Endometrial microvascular endothelial cells (primary cell): ENCODE measurements at regions not wholly inside any gene's neighbourhood (a gene's known extent, or its start where the extent isn't known, plus 50 kb on each side); places are given as distances from the start of the nearest gene placed in this dataset.
"Not testable (repeated sequence)": the region's sequence is repeated elsewhere in the genome, so short reads cannot be mapped to it uniquely, and the experiment has no call there.

Experiments used
- in situ Hi-C: cut with HindIII; loops from 2 replicates; pipeline ENCODE4 v1.10.0; 2017; ENCODE audit warnings: low sequenced_read_pairs, low pct_unique_long_range_greater_than_20kb; ENCODE audit errors: inconsistent ontology term

DNA sequence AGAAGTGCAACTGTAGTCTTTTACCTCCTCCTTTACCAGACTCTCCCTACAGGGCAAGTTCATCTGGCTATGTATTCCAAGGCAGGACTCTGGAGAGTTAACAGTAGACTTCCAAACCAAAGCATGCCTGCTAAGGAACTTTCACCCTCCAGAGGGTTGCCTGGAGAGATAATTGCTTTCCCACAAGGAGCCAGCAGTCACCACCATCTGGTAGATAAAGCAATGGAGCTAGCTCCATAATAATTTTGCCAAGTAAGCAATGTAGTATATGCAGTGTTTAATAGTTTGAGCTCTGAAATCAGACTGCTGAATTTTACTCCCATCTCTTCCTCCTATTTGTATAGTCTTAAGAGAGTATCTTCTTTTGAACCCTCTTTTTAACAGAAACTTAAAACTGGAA, 566.8 kb upstream of the PTGER4 start:
- in situ Hi-C loops: no loop called here

GRCh38 chr5:40111036-40111435, 568.7 kb upstream of the PTGER4 start:
- in situ Hi-C loops: not testable (repeated sequence)

GRCh38 chr5:40108764-40109390, 570.8 kb upstream of the PTGER4 start:
- in situ Hi-C loops: not testable (repeated sequence)

GRCh38 chr5:40107786-40108185, 571.9 kb upstream of the PTGER4 start:
- in situ Hi-C loops: not testable (repeated sequence)

DNA sequence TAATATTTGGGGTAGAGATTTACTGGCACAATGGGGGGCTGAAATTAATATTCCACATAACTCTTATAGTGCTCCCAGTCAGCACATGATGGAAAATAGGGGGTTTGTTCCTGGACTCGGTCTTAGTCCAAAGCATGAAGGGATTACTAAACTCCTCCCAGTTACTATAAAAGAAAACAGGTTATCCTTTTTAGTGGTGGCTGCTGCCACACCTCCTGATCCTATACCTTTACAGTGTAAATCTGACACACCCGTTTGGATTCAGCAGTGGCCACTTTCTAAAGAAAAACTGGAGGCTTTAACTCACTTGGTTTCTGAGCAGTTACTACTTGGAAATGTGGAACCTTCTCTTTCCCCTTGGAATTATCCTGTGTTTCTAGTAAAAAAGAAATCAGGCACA, 572.9 kb upstream of the PTGER4 start:
- in situ Hi-C loops: no loop called here

GRCh38 chr5:40098313-40098712, 581.4 kb upstream of the PTGER4 start:
- in situ Hi-C loops: no loop called here

DNA sequence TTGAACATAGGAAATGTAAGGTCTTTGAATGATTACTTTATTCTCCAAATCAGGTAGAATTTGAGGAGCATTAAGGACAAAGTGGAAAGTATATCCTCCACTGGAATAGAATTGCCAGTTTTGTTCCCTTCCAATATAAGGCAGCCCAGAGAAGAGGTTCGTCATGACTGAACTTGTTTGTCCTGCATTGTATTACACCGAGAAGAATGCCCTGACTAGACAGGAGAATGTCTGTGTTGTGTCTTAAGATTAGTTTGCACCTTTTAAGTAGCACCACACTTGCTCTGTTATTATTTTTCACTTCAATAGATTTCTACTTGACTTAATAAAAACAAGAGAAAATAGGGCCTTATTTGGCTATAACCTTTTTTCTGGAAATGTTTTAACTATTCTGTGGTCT, 586.2 kb upstream of the PTGER4 start:
- in situ Hi-C loops: no loop called here

DNA sequence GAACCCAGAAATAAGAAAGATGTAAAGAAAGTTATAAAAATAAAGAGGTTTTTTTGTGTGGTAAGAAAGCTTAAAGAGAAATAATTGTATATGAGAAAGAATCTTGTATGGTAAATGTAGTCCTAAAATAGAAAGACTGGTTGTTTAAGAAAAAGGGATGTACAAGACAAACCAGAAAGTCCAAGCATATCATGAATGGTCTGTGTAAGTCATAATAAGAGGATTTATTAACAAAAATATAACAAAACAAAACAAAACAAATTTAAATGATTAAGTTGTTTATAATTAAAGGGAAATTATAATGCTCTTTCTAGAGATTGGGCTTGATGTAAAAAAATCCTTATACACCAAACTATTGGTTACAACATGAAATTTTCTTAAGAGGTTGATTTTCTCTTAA, 590.4 kb upstream of the PTGER4 start:
- in situ Hi-C loops: no loop called here

GRCh38 chr5:40084614-40085013, 595.1 kb upstream of the PTGER4 start:
- in situ Hi-C loops: no loop called here

- in situ Hi-C loops: no loop called here
Measured at GRCh38 chr5:40082313-40082712, 597.4 kb upstream of the PTGER4 start.

GRCh38 chr5:40080191-40080590, 599.5 kb upstream of the PTGER4 start:
- in situ Hi-C loops: no loop called here

DNA sequence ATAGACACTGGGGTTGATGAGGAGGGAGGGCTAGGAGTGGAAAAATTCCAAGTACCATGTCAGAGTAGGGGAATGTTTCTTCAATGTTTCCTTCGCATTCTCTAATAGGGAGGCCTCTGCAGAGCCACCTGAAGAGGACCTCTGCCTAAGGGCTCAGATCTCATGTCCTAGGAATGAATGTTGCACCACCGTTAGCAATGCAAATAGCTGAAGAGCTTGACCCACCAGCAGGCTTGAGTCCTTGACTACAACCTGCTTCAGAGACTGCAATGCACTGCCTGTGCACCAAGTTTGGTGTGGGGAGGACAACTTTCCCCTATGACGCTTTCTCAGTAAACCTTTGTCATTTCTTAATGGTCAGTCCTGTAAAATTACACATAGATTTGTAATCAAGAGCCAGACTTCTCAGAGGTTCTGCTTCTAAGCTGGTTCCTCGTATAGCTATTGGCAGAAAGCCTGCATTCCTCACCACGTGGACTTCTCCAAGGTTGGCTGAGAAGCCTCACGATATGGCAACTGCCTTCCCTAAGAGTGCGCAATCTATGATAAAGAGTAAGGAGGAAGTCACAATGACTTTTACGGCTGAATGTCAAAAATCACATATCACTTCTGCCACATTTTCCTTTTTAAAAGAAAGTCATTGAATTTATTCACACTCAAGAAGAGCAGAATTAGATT, 600.7 kb upstream of the PTGER4 start:
- in situ Hi-C loops: no loop called here

- in situ Hi-C loops: no loop called here
Measured at GRCh38 chr5:40074826-40075225, 604.9 kb upstream of the PTGER4 start.

DNA sequence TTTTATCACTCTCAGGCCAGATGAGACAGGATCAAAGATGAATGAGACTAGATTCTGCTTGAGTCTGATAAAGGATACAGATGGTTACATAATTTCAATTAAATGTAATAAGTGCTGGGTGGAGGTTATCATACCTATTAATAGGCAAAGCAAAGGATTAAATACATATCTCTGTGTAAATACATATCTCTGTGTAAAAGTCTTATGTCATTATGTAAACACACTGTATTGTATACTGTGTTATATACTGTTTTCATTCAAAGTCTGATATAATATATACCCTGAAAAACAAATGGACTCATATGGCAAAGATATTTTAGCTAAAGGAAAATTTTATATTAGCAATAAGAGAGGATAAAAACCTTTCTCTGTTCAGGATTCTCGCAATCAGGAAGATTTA, 605.8 kb upstream of the PTGER4 start:
- in situ Hi-C loops: no loop called here

DNA sequence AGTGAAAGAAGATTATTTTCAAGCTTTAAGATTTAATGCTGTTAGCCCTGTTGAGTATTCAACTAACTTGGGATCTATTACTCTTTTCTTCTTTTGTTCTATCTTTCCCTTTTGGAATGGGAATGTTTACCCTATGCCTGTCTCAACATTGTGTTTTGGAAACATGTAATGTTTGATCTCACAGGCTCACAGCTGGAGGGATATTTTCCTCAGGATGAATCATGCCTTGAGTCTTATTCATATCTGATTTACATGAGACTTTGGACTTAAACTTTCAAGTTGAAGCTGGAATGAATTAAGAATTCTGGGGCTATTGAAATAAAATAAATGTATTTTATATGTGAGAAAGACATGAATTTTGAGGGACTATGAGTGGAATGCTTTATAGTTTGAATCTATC, 607.8 kb upstream of the PTGER4 start:
- in situ Hi-C loops: no loop called here

DNA sequence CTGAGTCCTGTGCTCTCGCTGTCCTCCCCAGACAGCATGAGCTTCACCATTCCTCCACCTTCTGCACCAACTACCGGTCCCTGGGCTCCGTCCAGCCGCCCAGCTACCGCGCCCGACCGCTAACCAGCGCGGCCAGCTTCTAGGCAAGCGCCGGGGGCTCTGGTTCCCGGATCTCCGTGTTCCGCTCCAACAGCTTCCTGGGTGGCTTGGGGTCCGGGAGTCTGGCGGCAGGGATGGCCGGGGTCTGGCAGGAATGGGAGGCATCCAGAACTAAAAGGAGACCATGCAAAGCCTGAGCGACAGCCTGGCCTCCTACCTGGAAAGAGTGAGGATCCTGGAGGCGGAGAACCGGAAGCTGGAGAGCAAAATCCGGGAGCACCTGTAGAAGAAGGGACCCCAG, 613.1 kb upstream of the PTGER4 start:
- in situ Hi-C loops: no loop called here

- in situ Hi-C loops: no loop called here
Measured at GRCh38 chr5:40052808-40053207, 626.9 kb upstream of the PTGER4 start.

GRCh38 chr5:40046792-40047191, 622.0 kb upstream of the DAB2 start:
- in situ Hi-C loops: no loop called here

DNA sequence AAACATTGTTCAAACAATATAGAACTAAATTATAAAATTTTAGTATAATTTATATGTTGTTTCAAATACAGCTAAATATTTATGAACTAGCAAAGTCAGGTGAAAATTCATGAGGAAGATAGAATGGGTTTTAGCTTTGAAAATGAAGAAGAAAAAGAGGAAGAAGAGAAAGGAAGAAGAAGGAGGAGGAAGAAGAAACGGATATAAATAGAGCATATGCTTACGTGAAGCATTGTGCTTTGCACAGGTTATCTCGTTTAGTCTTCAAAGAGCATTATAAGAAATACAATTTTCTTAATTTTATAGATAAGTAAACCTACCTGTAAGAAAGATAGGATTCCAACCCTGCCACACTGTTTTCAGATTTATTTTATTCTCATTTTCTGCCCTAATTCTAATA, 620.6 kb upstream of the DAB2 start:
- in situ Hi-C loops: no loop called here

DNA sequence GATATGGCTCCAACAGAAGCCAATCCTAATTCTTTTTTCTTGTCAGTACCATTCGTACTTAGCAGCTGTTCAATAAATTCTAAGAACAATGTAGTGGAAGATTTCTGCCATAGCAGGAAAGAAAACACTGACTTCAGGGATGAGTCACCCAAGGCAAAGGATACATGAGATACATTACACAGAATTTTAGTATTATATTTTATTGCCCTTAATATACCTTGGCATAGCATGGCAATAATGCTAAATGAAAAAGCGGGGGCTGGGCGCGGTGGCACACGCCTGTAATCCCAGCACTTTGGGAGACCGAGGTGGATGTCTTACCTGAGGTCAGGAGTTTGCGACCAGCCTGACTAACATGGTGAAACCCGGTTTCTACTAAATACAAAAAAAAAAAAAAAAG, 619.1 kb upstream of the DAB2 start:
- in situ Hi-C loops: no loop called here

GRCh38 chr5:40041452-40041851, 616.7 kb upstream of the DAB2 start:
- in situ Hi-C loops: no loop called here
